GM23248 (cell line): ENCODE measurements at regions not wholly inside any gene's neighbourhood (a gene's known extent, or its start where the extent isn't known, plus 50 kb on each side); places are given as distances from the start of the nearest gene placed in this dataset.

Source experiments
- DNase-seq: peaks from one replicate; pipeline ENCODE4 v3.0.0-alpha.2; 2015
- H2AFZ ChIP-seq: fragments of 200-600 bp; sonication (generic); 2 replicates; pipeline ENCODE4 v1.6.1; 2016; ENCODE audit warnings: antibody characterized with exemption
- H3F3A ChIP-seq: fragments of 200-600 bp; sonication (generic); 2 replicates; pipeline ENCODE4 v1.6.1; 2016; ENCODE audit warnings: mild to moderate bottlenecking, antibody characterized with exemption, mixed run types; ENCODE audit not compliant: insufficient read depth
- H3K27ac ChIP-seq: fragments of 200-600 bp; sonication (generic); 2 replicates; pipeline ENCODE4 v1.5.1; 2016; ENCODE audit warnings: mild to moderate bottlenecking
- H3K27me3 ChIP-seq: fragments of 200-600 bp; sonication (generic); replicated peaks from 2 replicates; pipeline ENCODE4 v1.6.1; 2016; ENCODE audit warnings: mild to moderate bottlenecking; ENCODE audit not compliant: insufficient read depth
- H3K36me3 ChIP-seq: fragments of 200-600 bp; sonication (generic); 2 replicates; pipeline ENCODE4 v1.6.1; 2016; ENCODE audit warnings: low read depth, mild to moderate bottlenecking
- H3K4me1 ChIP-seq: fragments of 200-600 bp; sonication (generic); 2 replicates; pipeline ENCODE4 v1.6.1; 2016; ENCODE audit warnings: mild to moderate bottlenecking; ENCODE audit not compliant: insufficient read depth
- H3K4me2 ChIP-seq: fragments of 200-600 bp; sonication (generic); one replicate; pipeline ENCODE4 v1.6.1; 2016; ENCODE audit warnings: mild to moderate bottlenecking; ENCODE audit not compliant: unreplicated experiment
- H3K4me3 ChIP-seq: fragments of 200-600 bp; sonication (generic); 2 replicates; pipeline ENCODE4 v1.5.1; 2016; ENCODE audit warnings: mild to moderate bottlenecking
- H3K79me2 ChIP-seq: fragments of 200-600 bp; sonication (generic); 2 replicates; pipeline ENCODE4 v1.6.1; 2016; ENCODE audit warnings: mild to moderate bottlenecking; ENCODE audit not compliant: insufficient read depth
- H3K9ac ChIP-seq: fragments of 200-600 bp; sonication (generic); 2 replicates; pipeline ENCODE4 v1.6.1; 2016; ENCODE audit warnings: mild to moderate bottlenecking
- H3K9me2 ChIP-seq: fragments of 200-600 bp; sonication (generic); 2 replicates; pipeline ENCODE4 v1.6.1; 2016; ENCODE audit warnings: mixed run types, mild to moderate bottlenecking, moderate library complexity; ENCODE audit not compliant: insufficient read depth
- H3K9me3 ChIP-seq: fragments of 200-600 bp; sonication (generic); one replicate; pipeline ENCODE4 v1.6.1; 2017; ENCODE audit warnings: low read depth
- H4K20me1 ChIP-seq: fragments of 200-600 bp; sonication (generic); 2 replicates; pipeline ENCODE4 v1.6.0; 2016; ENCODE audit not compliant: insufficient read depth
- EZH2 ChIP-seq: fragments of 200-600 bp; sonication (generic); IDR thresholded peaks from 2 replicates; pipeline ENCODE4 v1.6.1; 2018; ENCODE audit warnings: antibody characterized with exemption, mild to moderate bottlenecking; ENCODE audit not compliant: insufficient read depth, poor library complexity, severe bottlenecking
- EZH2phosphoT487 ChIP-seq: fragments of 200-600 bp; sonication (generic); IDR thresholded peaks from 2 replicates; pipeline ENCODE4 v1.6.1; 2018; ENCODE audit warnings: antibody characterized with exemption, moderate library complexity, mild to moderate bottlenecking, low read depth; ENCODE audit not compliant: insufficient read depth
- WGBS, 2 experiments: methylation state at CpG; one replicate each; pipeline ENCODE4 v1.1.6; 2015 to 2017; ENCODE audit warnings: low lambda C conversion rate in 2 of 2, low coverage in 1 of 2; ENCODE audit errors: missing lambda C conversion rate in 2 of 2; 5-methylcytosine and 5-hydroxymethylcytosine counted together
- in situ Hi-C: fragments of 300-500 bp; cut with MboI; formaldehyde crosslinking; loops from 2 replicates; pipeline ENCODE4 v1.15.0; 2020

DNA sequence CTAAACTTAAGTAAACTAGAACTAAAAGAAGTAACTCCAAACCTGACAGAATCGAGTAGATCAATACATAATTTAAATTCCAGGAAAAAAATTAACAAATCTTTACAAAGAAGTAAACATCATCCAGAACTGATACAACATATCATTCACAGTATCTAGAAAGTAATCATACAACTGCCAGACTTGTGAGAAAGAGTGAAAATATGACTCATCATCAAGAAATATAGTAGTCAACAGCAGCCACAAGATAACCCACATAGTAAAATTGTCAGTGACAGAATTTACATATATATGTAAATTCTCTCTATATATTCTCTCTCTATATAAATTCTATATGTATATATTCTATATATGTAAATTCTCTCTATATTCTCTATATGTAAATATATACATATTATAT is 242.8 kb upstream of the RGS17 start:
- H3K4me1 ChIP-seq, result no peaks in the 10 kb centered on the region
- H3K9me2 ChIP-seq, result no peaks in the 10 kb centered on the region
- TF ChIP-seq EZH2phosphoT487, result no peak
- no peak for TF ChIP-seq EZH2
- no peaks in the 10 kb centered on the region for H3K36me3 ChIP-seq
- H3K4me3 ChIP-seq, result no peak overlapping the region
- no peak for DNase-seq
- no peaks in the 10 kb centered on the region for H3K79me2 ChIP-seq
- H3K27me3 ChIP-seq, result no peaks in the 10 kb centered on the region
- H3K27ac ChIP-seq, result no peak overlapping the region
- H4K20me1 ChIP-seq, result no peaks in the 10 kb centered on the region
- in situ Hi-C loops, result no loop called here
- 28 to 33% methylated on average over 1 of the region's 1 CpG for WGBS, 2 experiments
- H3K9ac ChIP-seq, result no peak overlapping the region
- H2AFZ ChIP-seq, result no peak overlapping the region
- H3F3A ChIP-seq, result no peaks in the 10 kb centered on the region
- H3K9me3 ChIP-seq, result no peaks in the 10 kb centered on the region
- no peak overlapping the region for H3K4me2 ChIP-seq

DNA sequence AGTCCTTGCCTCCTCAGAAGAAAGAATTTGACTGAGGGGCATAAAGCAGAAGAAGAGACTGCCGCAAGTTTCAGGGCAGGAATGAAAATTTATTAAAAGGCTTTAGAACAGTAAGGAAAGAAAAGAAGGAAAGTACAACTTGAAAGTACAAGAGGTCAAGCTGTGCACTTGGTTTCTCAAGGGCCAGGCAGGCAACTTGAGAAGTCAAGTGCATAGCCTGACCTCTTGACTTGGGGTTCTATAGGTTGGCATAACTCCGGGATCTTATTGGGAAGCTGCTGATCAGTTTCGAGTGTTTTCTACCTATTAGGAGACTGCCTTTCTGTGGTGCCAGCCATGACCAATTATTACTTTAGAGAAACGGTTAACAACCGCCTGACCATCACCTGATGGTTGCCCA is 237.0 kb upstream of the RGS17 start:
- H2AFZ ChIP-seq, result no peak overlapping the region
- no peak for DNase-seq
- TF ChIP-seq EZH2phosphoT487 (no peak), EZH2 (no peak)
- H3K9me3 ChIP-seq, result no peaks in the 10 kb centered on the region
- H3K4me1 ChIP-seq, result no peaks in the 10 kb centered on the region
- no peaks in the 10 kb centered on the region for H3K27me3 ChIP-seq
- H3K9ac ChIP-seq, result no peak overlapping the region
- no peak overlapping the region for H3K4me3 ChIP-seq
- 26 to 32% methylated on average over 5 of the region's 5 CpGs for WGBS, 2 experiments
- in situ Hi-C loops, result no loop called here
- no peaks in the 10 kb centered on the region for H3K36me3 ChIP-seq
- no peak overlapping the region for H3K4me2 ChIP-seq
- H3F3A ChIP-seq, result no peaks in the 10 kb centered on the region
- H3K27ac ChIP-seq, result no peak overlapping the region
- H3K79me2 ChIP-seq, result no peaks in the 10 kb centered on the region
- H3K9me2 ChIP-seq, result no peaks in the 10 kb centered on the region
- H4K20me1 ChIP-seq, result no peaks in the 10 kb centered on the region

DNA sequence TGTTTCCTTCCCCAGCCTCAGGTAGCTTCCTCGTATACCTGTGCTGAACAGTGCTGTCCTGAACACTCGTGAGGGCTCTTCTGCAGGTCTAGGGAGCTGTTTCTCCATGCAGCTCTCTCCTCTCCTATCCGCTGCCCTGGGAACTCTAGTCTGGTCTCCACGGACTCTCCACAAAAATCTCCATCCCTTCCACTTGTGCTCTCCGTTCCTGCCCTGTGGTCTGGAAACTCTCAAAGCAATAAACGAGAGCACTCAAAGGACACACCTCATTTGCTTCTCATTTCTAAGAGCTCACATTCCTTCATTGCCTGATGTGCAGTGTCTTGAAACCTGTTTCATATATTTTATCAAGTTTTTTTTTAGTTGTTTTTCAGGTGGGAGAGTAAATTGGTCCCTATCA is 235.9 kb upstream of the RGS17 start:
- H3K4me1 ChIP-seq, result no peaks in the 10 kb centered on the region
- no peak overlapping the region for H3K9ac ChIP-seq
- no peak overlapping the region for H3K4me2 ChIP-seq
- no peaks in the 10 kb centered on the region for H3K79me2 ChIP-seq
- no peak overlapping the region for H3K4me3 ChIP-seq
- DNase-seq, result no peak
- in situ Hi-C loops, result no loop called here
- H3F3A ChIP-seq, result no peaks in the 10 kb centered on the region
- H4K20me1 ChIP-seq, result no peaks in the 10 kb centered on the region
- no peaks in the 10 kb centered on the region for H3K36me3 ChIP-seq
- no peaks in the 10 kb centered on the region for H3K27me3 ChIP-seq
- no peaks in the 10 kb centered on the region for H3K9me3 ChIP-seq
- TF ChIP-seq EZH2phosphoT487, result no peak
- TF ChIP-seq EZH2, result no peak
- H2AFZ ChIP-seq, result no peak overlapping the region
- WGBS, 2 experiments, result 13 to 14% methylated on average over 6 of the region's 6 CpGs
- no peaks in the 10 kb centered on the region for H3K9me2 ChIP-seq
- no peak overlapping the region for H3K27ac ChIP-seq

DNA sequence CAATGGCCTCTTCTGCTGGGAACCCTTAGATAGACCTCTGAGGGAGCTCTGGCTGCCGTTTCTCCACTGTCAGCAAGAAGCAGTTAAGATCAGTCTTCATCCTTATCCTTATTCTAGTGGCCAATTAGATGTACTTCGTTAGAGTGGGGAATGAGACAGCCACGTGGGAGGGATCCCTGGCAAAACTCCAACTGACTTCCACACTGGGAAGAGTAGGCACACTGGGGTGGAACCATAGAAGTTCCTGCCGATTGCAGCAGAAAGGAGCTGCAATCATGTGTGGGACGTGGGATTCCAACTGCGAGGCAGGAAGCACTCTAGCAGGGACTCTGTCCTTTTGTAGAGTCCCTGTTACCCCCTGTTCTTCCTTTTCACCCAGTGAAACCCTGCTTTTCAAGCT is 226.3 kb upstream of the RGS17 start:
- no peak overlapping the region for H3K9ac ChIP-seq
- no peaks in the 10 kb centered on the region for H3K27me3 ChIP-seq
- no peaks in the 10 kb centered on the region for H3K4me1 ChIP-seq
- DNase-seq, result no peak
- no peak overlapping the region for H3K4me3 ChIP-seq
- no peaks in the 10 kb centered on the region for H3K9me3 ChIP-seq
- H3K27ac ChIP-seq, result no peak overlapping the region
- H3K79me2 ChIP-seq, result no peaks in the 10 kb centered on the region
- WGBS, 2 experiments, result 23 to 28% methylated on average over 6 of the region's 6 CpGs
- TF ChIP-seq EZH2 (no peak), EZH2phosphoT487 (no peak)
- H2AFZ ChIP-seq, result no peak overlapping the region
- no peaks in the 10 kb centered on the region for H4K20me1 ChIP-seq
- no peaks in the 10 kb centered on the region for H3K9me2 ChIP-seq
- H3K36me3 ChIP-seq, result no peaks in the 10 kb centered on the region
- in situ Hi-C loops, result no loop called here
- H3K4me2 ChIP-seq, result no peak overlapping the region
- no peaks in the 10 kb centered on the region for H3F3A ChIP-seq

DNA sequence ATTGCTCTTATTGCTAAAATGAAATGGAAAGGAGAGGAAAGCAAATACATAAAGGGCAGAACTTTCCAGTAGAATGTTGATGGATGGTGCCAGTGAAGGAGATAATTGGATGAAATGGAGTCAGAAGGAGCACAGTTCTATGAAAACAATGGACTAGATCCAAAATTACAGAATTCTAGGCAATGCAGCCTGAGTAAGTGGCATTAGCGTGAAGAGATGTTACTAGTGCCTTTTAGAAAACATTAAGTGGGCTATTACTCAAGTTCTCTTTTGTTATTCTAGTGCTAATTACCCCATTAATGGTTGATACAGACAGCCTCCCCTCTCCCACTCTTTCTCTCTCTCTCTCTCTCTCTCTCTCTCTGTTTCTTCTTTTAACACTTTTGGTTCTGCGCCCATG is 209.5 kb upstream of the RGS17 start:
- no peaks in the 10 kb centered on the region for H4K20me1 ChIP-seq
- no peak for TF ChIP-seq EZH2
- no peak for TF ChIP-seq EZH2phosphoT487
- no peaks in the 10 kb centered on the region for H3F3A ChIP-seq
- H3K9me3 ChIP-seq, result no peaks in the 10 kb centered on the region
- H3K9ac ChIP-seq, result no peak overlapping the region
- H3K4me1 ChIP-seq, result no peaks in the 10 kb centered on the region
- H3K79me2 ChIP-seq, result no peaks in the 10 kb centered on the region
- H3K9me2 ChIP-seq, result no peaks in the 10 kb centered on the region
- H3K4me2 ChIP-seq, result no peak overlapping the region
- H3K36me3 ChIP-seq, result no peaks in the 10 kb centered on the region
- H3K27ac ChIP-seq, result no peak overlapping the region
- no peak overlapping the region for H2AFZ ChIP-seq
- no peak for DNase-seq
- H3K27me3 ChIP-seq, result no peaks in the 10 kb centered on the region
- in situ Hi-C loops, result no loop called here
- 28% methylated on average over 2 of the region's 2 CpGs for WGBS, 2 experiments
- H3K4me3 ChIP-seq, result no peak overlapping the region
